HG03457 (cell line): ENCODE measurements at regions not wholly inside any gene's neighbourhood (a gene's known extent, or its start where the extent isn't known, plus 50 kb on each side); places are given as distances from the start of the nearest gene placed in this dataset.
"Not testable (repeated sequence)": the region's sequence is repeated elsewhere in the genome, so short reads cannot be mapped to it uniquely, and the experiment has no call there.

Experiments used
- ATAC-seq: cut with Tn5 transposase; IDR thresholded peaks from one replicate; pipeline ENCODE4 v1.9.1; 2021; ENCODE audit warnings: moderate number of reproducible peaks; ENCODE audit not compliant: unreplicated experiment

- ATAC-seq, result no peak
Measured at GRCh38 chr15:31177951-31178350, 76.4 kb upstream of the TRPM1 start.

GRCh38 chr15:31178705-31179104 is 77.2 kb upstream of the TRPM1 start:
- no peak for ATAC-seq

DNA sequence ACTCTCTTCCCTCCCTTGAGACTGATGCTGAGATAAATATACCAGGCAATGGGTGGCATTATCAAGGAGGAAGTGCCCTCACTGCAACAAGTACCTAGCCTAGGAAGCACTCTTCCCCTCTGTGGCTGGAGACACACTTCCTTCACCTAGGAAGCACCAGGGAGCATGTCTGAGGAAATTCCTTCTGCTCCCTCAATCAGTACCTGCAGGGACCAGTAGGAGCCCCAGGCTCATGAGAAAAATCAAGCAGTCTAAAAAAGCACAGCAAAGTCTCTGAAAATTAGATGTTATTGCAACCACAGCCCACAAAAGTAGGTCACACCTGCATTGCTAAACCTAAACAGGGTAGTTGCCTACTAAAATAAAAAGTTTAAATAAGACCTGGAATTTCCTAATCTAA is 78.2 kb upstream of the TRPM1 start:
- no peak for ATAC-seq

DNA sequence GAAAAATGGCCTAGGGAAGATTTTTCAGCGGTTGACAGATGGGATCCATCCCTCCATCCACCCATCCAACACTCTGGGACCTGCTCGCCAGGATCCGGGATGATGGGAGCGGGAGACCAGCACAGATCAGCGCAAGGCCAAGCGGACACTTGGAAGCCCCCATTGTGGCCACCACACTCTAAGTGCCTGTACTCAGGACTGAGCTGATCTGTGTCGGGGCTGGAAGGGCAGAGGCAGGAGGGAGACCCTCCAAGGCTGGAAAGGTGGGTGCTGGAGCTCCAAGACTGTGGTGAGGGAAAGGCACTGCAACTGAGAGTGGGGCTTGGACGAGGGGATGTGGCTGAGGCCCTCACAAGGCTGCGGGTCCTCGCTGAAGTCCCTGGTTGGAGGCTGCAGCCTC is 91.8 kb upstream of the TRPM1 start:
- no peak for ATAC-seq

DNA sequence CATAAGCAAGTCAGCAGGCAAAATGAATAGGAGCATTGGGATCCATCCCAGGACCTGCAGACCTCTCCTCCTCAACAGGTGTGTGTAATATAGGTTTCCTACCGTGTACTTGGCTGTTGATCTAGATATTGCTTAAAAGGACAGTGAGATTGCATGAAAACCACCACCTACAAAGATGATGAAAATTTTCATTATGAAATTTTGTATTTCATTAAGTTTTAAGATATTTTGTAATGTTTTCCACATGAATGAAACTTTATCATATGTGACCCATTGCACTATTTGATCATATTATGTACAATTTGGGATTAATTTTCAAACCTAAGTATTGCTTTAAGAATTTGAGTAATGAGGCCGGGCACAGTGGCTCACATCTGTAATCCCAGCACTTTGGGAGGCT is 94.3 kb upstream of the TRPM1 start:
- ATAC-seq, result no peak

GRCh38 chr15:31197497-31198414 is 96.2 kb upstream of the TRPM1 start:
- no peak for ATAC-seq

GRCh38 chr15:31200735-31201151 is 99.2 kb upstream of the TRPM1 start:
- no peak for ATAC-seq

DNA sequence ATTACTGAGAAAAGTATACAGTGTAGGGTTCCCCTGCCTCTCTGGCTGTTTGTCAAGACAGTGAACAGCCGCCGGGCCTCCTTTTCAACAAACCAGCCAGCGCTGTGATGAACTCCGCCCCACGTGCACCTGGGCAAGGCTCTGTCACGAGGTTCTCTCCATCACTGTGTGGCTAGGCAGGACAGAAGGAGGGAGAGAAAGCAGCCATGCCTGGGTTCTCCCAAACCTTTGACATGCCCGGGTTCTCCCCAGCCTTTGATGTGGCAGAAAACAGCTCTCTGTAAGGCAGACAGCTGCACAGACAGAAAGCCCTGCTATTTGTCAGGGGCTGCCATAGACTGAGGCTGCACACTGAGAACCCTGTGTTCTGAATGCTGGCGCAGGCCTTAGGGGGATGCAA is 101.4 kb upstream of the TRPM1 start:
- ATAC-seq, result no peak

- no peak for ATAC-seq
Measured at GRCh38 chr15:31203999-31204398, 102.5 kb upstream of the TRPM1 start.

DNA sequence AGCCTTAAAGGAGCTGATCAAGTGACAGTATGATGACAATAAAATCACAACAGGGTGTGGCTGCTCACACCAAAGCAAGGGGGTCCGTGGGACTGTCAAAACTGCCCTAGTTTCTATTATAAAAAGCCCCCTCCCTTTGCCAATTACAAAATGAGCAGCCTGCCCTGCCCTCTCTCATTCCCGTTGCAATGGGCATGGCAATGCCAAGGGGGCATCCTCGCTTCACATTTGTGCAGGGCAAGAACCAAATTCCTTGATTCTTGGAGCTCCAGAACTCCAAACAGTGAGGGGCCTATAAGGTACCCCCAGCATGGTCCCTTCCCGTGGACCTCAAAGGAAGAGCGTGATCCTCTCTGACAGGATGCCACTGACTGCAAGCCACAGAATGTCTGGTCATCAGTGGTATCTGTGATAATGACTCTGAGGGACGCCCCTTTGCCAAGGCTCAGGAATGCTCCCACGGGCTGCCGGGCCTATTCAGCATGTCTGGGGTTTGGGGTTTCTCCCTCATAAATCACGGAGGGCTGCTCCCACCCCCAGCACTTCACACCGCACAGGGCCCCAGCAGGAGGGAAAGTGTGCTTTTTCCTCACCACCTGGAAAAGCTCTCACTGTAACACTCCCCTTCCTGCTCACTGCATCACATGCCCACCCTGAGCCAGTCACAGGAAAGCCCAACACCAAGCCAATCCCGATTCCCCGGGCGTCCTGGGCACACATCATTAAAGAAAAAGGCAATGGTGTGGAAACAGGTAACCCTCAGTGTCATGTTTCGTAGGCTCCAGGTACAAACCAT is 105.1 kb upstream of the TRPM1 start:
- ATAC-seq, result no peak

DNA sequence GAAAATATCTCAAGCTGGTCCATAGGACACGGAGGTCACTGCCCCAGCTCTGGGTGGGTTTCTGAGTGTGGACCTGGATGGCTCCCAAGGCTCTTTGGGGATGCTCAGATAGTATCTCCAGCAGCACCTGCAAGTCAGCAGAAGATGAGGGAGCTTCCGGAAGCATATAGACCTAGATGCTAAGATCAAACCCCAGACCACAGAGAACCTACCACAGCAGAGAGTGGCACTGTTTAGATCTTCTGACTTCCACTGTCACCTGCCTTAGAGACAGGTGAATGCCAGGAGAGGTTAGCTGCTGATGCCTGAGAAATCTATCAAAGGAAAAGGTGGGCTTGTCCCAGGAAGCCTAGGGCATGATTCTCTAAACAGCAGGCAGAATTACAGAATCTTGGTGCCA is 105.7 kb upstream of the TRPM1 start:
- no peak for ATAC-seq

GRCh38 chr15:31207861-31208260 is 106.3 kb upstream of the TRPM1 start:
- ATAC-seq, result not testable (repeated sequence)

- no peak for ATAC-seq
Measured at GRCh38 chr15:31208817-31209216, 107.3 kb upstream of the TRPM1 start.

DNA sequence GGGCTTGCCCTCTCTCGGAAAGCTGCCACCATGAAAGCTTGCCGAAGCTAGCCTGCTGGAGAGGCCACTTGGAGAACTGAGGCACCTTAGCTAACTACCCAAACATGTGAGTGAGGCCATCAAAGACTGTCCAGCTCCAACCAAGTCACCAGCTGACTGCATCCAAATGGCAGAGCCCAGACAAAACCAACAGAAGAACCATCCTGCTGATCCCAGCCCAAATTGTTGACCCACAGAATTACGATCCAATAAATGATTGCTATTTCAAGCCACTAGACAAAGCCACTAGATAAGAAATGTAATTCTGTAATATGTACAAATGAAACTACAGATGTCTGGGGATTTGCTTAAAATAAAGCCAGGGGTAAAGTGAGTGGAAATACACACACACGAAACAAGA is 109.8 kb upstream of the TRPM1 start:
- ATAC-seq, result no peak

DNA sequence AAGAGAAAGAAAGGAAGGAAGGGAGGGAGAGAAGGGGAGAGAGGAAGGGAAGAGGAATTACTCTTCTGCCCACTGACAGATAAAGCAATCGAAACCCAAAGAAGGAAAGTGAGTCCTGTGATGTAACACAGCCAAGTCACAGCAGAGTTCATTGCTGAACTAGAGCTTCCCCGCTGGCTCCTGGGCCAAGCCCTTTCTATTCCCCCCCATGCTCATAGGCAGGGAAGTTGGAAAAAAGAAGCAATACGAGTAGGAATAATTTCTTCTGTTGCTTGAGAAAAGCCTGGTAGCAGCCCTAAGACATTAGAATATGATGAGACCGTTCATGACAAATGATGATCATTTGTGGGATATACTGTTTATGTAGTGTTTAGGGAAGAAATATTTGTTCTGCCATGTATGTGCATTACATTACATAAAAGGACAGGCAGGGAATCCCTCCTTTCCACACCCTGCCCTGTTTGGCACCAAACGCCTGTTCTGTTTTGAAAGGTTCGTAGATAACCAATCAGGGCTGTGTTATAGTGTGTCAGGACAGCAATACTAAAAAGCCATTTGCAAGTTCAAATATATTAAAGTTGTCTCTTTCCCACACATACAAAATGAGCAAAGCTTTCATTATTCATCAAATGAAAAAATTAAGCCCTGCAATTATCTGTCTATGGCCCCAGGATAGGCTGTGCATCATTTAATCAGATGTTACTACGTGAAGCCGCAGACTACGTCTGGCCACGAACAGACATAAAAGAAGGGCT is 111.0 kb upstream of the TRPM1 start:
- no peak for ATAC-seq

DNA sequence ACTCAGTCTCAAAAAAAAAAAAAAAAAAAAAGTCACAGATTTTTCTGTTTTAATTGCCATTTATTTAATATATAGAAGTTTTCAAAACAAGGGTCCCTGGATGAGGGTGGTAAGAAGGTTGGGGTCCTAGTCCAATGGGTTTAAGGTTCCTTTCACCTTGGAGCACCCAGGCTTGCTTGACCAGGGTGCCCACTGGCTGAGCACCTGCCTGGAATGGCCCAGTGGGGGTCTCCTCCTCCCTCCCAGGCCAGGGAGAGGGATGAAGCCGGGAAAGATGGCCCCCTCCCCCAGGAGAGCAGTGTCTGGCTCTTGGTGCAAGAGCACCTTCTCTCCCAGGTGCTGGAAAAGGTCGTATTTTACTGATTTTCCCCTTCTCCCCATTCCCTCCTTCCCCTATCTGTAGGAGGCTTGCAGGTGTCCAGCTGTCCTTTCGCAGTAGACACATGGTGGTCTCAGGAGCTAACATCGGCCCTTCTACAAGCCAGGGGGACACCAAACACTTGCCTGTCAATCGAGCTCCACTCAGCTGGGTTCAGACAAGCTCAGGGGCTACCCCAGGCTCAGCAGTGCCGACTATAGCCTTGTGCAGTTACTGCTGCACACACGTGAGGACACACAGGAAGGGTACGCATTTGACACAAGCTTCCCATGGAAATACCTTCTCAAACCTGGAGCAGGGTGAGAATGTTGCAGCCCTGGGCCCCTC is 112.3 kb upstream of the KLF13 start:
- no peak for ATAC-seq

DNA sequence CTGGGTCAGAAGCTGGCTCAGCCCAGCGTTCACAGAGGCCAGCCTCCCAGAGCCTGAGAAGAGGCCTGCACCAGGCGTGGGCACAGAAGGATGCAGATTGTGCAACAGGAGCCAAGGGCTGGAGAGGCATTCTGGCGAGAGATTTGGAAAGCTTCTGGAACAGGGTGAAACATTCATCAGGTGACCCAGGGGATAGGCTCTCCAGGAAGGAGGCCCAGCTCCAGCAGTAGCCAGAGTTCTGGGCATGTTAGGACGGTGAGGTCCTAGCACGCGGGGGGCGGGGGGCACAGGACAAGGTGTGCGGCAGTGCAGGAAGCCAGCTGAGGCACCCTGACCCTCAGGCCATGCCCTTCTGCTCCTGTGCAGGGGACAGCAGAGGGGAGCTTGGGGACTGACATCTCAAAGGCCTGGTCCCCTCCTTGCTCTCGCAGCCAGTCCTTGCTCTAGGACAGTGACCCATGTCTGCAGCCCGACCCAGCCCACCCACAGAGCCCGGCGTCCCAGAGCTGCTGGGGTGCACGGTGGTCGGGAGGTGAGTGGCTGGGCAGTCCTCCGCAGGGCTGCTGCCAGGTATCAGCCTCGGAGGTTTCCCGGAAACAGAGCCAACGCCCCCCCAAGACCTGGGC is 111.7 kb upstream of the KLF13 start:
- no peak for ATAC-seq

DNA sequence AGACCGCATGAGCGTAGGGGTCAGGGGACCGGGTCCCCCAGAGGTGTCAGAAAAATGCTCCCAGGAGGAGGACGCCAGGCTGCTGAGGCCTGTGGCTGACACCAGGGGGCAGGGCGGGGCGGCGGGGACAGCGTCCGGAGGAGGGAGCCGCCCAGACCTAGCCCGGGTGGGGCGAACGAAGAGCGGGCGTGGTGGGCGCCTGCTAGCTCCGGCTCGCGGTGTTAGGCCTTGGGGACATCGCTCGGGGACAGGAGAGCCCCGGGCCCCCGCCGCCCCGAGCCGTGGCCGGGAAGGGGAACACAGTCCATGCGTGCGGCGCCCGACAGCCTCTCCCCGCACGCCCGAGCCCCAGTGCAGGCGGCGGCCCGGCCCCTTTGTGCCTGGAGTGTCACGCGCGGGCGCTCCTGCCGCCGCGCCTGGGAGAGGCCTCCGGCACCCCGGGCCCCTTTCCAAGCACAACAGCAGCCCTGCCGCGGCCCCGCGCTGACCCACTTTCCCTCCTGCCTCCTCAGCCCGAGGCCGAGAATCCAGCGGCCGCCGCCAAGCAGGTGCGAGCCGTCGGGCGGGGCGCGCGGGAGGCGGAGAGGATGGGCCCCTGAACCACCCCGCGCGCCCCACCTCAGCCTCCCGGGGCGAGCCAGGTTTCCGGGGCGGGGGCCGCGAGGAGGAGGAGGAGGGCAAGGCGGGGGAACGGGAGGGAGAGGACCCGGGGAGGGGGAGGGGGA is 111.0 kb upstream of the KLF13 start:
- ATAC-seq, result peak; percentile 61

GRCh38 chr15:31216215-31216911 is 110.3 kb upstream of the KLF13 start:
- peak; percentile 31 for ATAC-seq
